ENCODE measurements at regions not wholly inside any gene's neighbourhood (a gene's known extent, or its start where the extent isn't known, plus 50 kb on each side); places are given as distances from the start of the nearest gene placed in this dataset.

DNA sequence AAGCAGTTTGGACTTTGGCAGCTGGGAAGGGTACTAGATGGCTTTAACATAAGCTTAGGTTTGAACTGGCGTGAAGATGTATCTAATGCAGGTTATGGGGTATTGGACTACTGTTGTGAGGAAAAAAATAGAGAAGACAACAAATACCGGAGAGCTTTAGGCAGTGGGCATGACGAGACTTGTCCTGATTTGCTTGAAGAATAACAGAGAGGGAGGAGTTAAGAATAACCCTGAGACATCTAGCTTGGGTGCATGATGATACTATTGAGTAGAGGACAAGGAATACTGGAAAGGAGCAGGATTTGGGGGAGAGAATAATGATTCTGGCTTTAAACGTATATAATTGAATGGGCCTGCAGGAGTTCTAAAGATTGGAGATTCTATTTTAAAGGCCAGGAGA, 249.5 kb upstream of the AZI2 start:
- TF ChIP-seq, protein P1, sequence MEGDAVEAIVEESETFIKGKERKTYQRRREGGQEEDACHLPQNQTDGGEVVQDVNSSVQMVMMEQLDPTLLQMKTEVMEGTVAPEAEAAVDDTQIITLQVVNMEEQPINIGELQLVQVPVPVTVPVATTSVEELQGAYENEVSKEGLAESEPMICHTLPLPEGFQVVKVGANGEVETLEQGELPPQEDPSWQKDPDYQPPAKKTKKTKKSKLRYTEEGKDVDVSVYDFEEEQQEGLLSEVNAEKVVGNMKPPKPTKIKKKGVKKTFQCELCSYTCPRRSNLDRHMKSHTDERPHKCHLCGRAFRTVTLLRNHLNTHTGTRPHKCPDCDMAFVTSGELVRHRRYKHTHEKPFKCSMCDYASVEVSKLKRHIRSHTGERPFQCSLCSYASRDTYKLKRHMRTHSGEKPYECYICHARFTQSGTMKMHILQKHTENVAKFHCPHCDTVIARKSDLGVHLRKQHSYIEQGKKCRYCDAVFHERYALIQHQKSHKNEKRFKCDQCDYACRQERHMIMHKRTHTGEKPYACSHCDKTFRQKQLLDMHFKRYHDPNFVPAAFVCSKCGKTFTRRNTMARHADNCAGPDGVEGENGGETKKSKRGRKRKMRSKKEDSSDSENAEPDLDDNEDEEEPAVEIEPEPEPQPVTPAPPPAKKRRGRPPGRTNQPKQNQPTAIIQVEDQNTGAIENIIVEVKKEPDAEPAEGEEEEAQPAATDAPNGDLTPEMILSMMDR (conservative IDR thresholded peaks at IDR 0.05; ENCODE audit: low read depth, low read length) = no peak
- TF ChIP-seq EZH2phosphoT487 (IDR thresholded peaks at IDR 0.05; ENCODE audit: borderline replicate concordance, low read length) = no peak
